ENCODE measurements at regions not wholly inside any gene's neighbourhood (a gene's known extent, or its start where the extent isn't known, plus 50 kb on each side); places are given as distances from the start of the nearest gene placed in this dataset.

- DNase-seq (ENCODE audit: insufficient read length, low spot score), result peak; percentile 62
These were observed 370.6 kb upstream of the PROK2 start for GRCh38 chr3:72155391-72156064.

GRCh38 chr3:72154391-72155335 is 369.7 kb upstream of the PROK2 start:
- FAIRE-seq, result no peak
- no peak for DNase-seq (ENCODE audit: insufficient read length, low spot score)

More at GRCh38 chr3:72155391-72156064, 370.6 kb upstream of the PROK2 start:
- no peak for FAIRE-seq

- FAIRE-seq (no peak), DNase-seq (ENCODE audit: insufficient read length, low spot score) (no peak)
These were observed 368.7 kb upstream of the PROK2 start for GRCh38 chr3:72153477-72154314.

DNA sequence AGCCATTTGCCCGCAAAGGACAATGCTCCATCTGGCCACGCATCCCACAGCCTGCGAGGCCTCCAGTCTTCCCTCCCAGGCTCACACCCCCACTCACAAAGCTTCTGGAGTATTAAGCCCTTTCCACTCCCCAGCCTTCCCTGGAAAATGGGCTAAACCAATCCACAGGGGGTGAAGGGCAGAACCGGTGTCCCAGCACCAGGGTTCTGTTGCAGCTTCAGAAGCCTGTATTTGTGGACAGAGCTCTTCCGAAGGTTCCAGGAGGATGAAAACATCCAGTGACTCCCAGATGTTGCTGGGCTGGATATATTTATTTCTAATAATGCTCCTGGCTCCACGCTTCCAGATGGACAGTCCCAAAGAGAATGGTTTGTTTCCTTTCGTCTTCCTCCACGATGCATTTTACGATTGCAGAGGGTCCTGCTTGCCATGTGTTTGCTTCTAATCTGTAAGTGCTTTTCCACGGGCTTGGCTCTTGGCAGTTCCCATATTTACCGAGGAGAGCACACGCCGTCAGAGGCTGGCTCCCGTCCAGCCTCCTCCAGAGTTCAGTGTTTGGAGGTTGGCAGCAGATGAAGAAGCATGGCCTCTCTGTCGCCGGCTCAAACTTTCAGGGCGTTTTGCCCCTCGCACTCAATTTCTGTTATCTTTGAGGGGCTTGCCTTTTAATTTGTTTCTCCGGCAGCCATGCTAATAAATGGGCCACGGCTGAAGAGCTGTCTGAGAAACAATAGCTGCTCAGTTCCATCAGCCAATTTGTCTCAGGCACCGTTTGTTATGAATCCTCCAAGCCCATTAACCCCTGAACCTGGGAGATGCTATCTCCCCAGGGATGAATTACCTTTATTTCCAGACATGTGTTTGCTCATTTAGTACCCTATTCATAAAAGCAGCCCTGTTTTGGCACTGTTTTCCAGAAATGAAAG is 367.9 kb upstream of the PROK2 start:
- DNase-seq (ENCODE audit: insufficient read length, low spot score), result no peak
- FAIRE-seq, result no peak

- FAIRE-seq, result no peak
- no peak for DNase-seq (ENCODE audit: insufficient read length, low spot score)
These were observed 366.7 kb upstream of the PROK2 start for GRCh38 chr3:72151465-72152238.

DNA sequence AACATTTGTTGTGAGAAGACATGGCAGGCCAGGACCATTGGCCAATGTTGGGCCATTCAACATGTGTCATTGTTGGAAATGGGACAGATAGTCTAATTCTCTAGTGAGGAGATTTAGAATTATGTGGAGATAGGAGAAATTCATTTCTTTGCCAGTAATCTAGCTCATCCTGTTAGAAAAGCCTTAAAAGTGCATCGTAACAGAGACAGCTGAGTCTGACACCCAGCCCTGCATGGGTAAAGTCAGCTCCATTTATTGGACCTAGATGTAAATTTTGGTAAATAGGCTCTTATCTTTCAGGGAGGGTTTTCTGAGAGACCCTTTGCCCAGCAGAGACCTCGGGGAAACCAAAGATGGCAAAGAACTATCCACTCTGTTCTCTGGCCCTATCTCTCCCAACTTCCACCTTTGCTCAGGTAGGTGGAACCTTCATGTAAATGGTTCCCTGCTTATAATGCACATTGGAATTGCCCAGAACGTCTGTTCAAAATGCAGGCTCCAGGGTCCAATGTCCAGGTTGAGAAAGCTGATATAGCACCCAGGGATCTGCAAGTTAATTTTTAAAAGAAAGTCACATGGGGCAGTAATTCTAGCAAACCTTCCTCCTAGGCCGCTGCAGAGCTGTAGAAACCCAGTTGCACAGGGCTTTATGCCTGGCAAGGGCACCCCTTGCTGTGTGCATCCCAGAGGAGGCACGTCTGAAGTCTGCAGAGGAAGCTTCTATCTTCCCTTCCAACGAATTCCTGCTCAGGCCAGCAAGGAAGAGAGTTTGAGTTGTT is 365.9 kb upstream of the PROK2 start:
- DNase-seq (ENCODE audit: insufficient read length, low spot score) (no peak), FAIRE-seq (no peak)

DNA sequence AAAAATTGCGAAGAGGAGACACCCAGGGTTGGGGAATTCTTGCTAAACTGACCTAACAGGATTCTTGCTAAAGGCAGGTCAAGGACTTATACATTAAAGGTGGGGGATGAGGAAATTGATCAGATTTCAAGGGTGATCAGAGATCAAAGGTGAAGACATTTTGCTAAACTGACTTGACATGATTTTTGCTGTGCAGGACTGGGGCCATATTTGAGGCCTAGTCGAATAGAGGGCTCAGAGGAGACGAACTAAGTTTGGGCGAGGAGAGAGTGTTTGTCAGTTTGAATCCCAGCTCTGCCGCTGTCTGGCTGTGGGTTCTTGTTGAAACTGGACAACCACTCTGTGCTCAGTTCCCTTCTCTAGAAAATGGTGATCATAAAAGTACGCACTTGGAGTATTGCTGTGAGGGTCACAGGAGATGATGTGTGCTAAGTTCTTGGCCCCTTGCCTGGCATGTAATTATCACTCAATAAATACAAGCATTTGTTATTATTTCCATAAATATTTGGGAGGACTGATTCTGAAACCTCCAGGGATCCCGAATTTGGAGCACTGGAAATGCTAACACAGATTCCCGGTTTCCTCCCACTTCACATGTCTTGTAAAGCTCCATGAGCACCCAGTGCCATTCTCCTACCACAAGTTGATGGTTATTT is 364.8 kb upstream of the PROK2 start:
- DNase-seq (ENCODE audit: insufficient read length, low spot score) (no peak), FAIRE-seq (no peak)

DNA sequence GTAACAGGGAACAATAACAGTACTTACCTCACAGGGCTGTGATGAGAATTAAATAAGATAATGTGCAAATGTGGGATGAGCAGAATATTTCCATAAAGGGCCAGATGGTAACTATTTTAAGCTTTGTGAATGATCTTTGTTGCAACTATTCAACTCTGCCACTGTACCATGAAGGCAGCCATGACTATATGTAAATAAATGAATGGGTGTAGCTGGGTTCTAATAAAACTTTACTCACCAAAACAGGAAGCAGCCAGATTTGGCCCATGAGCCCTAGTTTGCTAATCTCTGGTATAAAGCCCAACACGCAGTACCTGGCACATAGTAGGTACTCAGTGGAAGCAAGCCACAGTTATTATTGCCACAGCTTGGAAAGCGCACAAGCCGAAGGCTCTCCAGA is 362.7 kb upstream of the PROK2 start:
- DNase-seq (ENCODE audit: insufficient read length, low spot score) (no peak), FAIRE-seq (no peak)

DNA sequence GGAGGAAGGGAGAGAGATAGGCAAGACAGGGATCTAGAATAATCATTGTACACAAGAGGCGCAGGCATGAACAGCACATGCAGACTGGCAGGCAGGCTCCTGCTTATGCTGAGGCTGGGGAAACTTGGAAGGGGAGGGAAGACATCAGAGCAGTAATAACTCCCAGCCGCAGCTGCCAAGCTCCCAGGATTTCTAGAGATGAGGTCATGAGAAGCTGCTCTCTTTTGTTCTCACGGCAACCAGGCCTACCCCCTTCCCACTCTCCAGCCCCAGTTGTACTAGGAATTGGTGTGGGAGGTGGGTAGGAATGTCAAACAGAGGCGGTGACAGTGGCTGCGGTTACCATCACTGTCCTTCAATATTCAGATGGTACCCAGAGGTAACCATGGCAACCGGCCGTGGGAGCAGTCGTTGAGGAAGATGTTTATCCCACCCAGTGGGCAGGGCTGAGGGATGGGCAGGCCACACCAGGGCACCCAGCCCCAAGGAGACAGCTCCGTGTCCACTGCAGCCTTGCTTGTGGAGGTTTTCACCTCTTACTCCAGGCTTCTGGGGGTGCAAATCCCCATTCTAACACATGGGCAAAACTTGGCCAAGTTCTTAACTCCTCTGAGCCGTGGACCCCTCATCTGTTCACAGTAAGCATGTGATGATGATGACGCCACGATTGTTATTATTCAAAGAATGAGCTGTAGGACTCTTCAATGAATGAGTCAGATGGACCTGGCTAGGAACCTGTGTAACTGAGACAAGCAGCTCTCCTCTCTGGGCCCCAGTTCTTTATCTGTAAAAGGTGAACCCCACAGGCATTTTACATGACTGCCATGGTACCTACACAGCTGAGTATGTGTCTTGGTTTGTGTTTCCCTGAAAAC is 360.8 kb upstream of the PROK2 start:
- DNase-seq (ENCODE audit: insufficient read length, low spot score) (no peak), FAIRE-seq (no peak)

DNA sequence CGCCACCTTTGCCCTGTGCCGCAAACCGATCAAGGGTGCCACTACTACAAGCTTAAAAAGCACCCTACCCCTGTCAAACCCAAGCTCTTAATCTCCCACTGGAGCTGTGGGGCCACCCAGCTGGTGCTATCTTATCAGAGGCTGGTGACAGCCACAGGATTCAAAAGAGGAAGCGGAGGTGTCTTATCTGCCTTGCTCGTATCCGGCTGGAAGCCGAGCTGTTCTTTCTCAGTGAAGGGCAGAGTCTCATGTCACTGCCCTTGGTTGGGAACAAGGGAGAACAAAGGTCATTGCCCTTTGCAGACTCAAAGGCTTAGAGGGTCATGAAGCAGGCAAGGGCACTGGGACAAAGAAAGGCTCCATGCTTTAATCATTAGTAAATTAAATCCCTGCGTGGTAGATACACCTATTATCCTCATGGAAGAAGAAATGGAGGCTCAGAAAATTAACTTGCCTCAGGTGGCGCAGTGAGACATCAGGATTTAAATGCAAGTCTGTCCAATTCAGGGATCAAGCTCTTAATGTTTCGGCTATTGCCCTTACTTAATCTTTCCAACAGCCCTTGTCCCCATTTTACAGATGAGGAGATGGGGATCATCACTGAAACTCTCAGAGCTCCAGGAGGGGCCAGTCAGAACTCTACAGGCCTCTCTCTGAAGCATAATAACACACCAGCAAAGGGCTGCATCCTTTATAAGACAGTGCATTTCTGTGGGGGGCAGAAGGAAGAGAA is 360.0 kb upstream of the PROK2 start:
- DNase-seq (ENCODE audit: insufficient read length, low spot score), result no peak
- no peak for FAIRE-seq

DNA sequence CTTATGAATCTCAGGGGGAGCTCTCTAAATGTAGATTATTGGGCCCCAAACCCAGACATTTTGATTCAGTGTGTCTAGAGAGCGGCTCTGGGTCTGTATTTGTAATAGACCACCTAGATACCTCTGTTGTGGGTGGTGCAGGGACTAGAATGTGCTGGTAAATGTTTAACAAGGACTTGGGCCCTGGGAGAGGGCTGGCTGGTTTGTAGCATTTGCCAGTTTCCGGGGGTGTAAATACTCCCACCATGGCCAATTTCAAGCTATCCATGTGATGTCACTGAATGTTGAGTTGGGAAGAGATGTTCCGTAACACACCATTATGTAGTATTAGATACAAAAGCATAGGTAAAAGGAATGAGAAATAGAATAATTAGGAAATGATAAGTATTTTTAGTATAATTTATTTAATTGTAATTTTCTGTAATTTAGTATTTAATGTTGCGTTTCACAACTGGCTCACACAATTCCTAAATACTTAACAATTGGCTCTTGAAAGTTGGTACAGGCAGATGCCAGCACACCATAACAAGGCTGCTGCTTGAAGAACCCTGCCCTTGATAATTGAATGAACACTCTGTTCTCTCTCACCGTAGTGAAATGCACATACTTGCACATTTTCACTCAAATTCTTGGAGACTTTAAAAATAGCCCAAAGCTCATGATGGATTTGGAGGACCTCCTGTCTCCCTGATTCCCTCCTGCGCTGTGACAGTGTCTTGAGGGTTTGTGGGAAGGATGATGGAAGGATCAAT is 359.2 kb upstream of the PROK2 start:
- no peak for DNase-seq (ENCODE audit: insufficient read length, low spot score)
- FAIRE-seq, result no peak

DNA sequence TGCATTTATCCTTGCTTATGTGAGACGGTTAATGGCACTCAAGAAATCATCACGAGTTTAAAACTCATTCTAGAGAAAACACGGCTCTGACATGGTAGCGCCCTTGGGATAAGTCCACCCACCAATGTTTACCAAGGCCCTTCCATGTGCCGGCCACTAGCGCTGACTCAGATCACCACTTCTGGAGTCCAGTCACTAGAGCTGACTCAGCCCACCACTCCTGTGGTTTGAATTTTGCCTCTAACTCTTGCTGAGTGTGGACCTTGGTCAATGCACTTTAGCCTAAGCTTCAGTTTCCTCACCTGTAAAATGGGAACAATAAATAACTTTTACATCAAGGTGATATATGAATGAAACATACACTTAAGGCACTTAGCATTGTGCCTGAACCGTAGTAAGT is 358.4 kb upstream of the PROK2 start:
- FAIRE-seq (no peak), DNase-seq (ENCODE audit: insufficient read length, low spot score) (no peak)

DNA sequence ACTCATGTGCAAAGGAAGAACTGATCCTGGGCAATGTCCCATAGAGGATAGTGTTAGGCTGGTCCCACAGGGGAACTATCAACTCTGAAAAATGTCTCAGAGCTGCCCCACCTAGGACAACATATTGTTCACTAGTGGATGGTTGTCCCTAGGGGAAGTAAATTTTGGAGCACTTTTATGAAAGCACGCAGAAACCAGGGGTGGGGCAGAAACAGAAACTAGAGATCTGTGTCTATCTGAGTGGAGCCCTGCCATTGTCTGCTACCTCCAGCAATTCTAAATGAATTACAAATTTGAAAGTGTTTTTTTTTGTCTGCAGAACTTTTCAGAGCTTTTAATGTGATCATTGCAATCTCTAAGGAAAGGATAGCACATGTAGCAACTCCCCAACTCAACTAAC is 357.1 kb upstream of the PROK2 start:
- DNase-seq (ENCODE audit: insufficient read length, low spot score) (no peak), FAIRE-seq (no peak)

GRCh38 chr3:72141264-72141663 is 356.3 kb upstream of the PROK2 start:
- FAIRE-seq, result no peak
- no peak for DNase-seq (ENCODE audit: insufficient read length, low spot score)

- DNase-seq (ENCODE audit: insufficient read length, low spot score) (no peak), FAIRE-seq (no peak)
These were observed 354.4 kb upstream of the PROK2 start for GRCh38 chr3:72139316-72139715.

Data from HTR-8/SVneo (cell line).